Neural progenitor cell (in vitro differentiated cells): ENCODE measurements at regions not wholly inside any gene's neighbourhood (a gene's known extent, or its start where the extent isn't known, plus 50 kb on each side); places are given as distances from the start of the nearest gene placed in this dataset.

Experiments
- EZH2 ChIP-seq: fragments of 200-600 bp; sonication (generic); IDR thresholded peaks from 2 replicates; pipeline ENCODE4 v1.6.1; 2017; ENCODE audit warnings: antibody characterized with exemption, mild to moderate bottlenecking, moderate library complexity
- EZH2phosphoT487 ChIP-seq: fragments of 200-600 bp; sonication (generic); IDR thresholded peaks from 2 replicates; pipeline ENCODE4 v1.6.1; 2017; ENCODE audit warnings: antibody characterized with exemption
- TF ChIP-seq, protein P1 (sequence below): fragments of 200-600 bp; sonication (generic); IDR thresholded peaks from 2 replicates; pipeline ENCODE4 v1.5.1; 2017; ENCODE audit warnings: antibody characterized with exemption, mild to moderate bottlenecking

DNA sequence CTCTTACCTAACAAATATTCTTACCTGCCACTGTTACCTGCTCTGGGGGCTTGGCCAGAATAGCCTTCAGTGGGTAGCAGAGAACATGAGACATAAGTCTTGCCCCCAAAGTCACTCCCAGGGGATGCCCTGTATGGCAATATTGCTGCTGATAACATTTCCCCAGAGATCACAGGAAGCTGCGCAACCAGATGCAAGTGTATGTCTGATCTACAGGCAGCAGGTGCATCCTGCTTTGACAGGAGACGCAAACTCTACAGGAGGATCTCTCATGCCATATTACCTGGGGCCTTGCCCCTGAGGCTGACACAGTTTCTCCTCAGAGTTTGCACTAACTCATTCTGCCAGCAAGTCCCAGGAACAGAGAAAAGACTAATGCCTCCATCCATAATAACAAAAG, 174.4 kb upstream of the LPP start:
- TF ChIP-seq, protein P1, sequence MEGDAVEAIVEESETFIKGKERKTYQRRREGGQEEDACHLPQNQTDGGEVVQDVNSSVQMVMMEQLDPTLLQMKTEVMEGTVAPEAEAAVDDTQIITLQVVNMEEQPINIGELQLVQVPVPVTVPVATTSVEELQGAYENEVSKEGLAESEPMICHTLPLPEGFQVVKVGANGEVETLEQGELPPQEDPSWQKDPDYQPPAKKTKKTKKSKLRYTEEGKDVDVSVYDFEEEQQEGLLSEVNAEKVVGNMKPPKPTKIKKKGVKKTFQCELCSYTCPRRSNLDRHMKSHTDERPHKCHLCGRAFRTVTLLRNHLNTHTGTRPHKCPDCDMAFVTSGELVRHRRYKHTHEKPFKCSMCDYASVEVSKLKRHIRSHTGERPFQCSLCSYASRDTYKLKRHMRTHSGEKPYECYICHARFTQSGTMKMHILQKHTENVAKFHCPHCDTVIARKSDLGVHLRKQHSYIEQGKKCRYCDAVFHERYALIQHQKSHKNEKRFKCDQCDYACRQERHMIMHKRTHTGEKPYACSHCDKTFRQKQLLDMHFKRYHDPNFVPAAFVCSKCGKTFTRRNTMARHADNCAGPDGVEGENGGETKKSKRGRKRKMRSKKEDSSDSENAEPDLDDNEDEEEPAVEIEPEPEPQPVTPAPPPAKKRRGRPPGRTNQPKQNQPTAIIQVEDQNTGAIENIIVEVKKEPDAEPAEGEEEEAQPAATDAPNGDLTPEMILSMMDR: no peak
- no peak for TF ChIP-seq EZH2phosphoT487
- TF ChIP-seq EZH2: no peak
